Stomach (tissue), 8 donors: ENCODE measurements at regions not wholly inside any gene's neighbourhood (a gene's known extent, or its start where the extent isn't known, plus 50 kb on each side); places are given as distances from the start of the nearest gene placed in this dataset.
A peak's percentile ranks its signal among the peaks of the same experiment; 100 is the strongest.

Source experiments
- DNase-seq, 2 donors: peaks; one replicate each; pipeline versions ENCODE4 v3.0.0 to v3.0.0-alpha.2; 2013 to 2019
- H3K27ac ChIP-seq, 5 donors: fragments of 200-600 bp in 4 of 5; sonication (generic) in 4 of 5; one replicate each; pipeline ENCODE4 v1.5.1; 2013 to 2019; ENCODE audit warnings: mild to moderate bottlenecking in 1 of 5, moderate library complexity in 1 of 5
- H3K27me3 ChIP-seq, 3 donors: fragments of 200-600 bp; sonication (generic); one replicate each; pipeline ENCODE4 v1.5.1; 2017 to 2019; ENCODE audit warnings: mixed run types in 1 of 3
- H3K36me3 ChIP-seq, 4 donors: fragments of 200-600 bp; sonication (generic); 1 replicate in 3 of 4; 2 replicates in 1 of 4; pipeline ENCODE4 v1.5.1; 2016 to 2019
- H3K4me1 ChIP-seq, 4 donors: fragments of 200-600 bp; sonication (generic); one replicate each; pipeline ENCODE4 v1.5.1; 2016 to 2019
- H3K4me3 ChIP-seq, 4 donors: fragments of 200-600 bp; sonication (generic) in 3 of 4; one replicate each; pipeline ENCODE4 v1.5.1; 2016 to 2019; ENCODE audit warnings: mild to moderate bottlenecking in 1 of 4
- H3K9me3 ChIP-seq, 4 donors: fragments of 200-600 bp; sonication (generic); one replicate each; pipeline ENCODE4 v1.5.1; 2016 to 2019
- CTCF ChIP-seq, 7 experiments: fragments of 450-650 bp in 4 of 7; fragments of 200-600 bp in 3 of 7; sonication (generic) in 3 of 7; IDR thresholded peaks; one replicate each; pipeline ENCODE4 v1.5.1; 2016 to 2019; ENCODE audit warnings: antibody characterized with exemption in 7 of 7, control low read depth in 2 of 7, mild to moderate bottlenecking in 1 of 7
- EP300 ChIP-seq: sonication (generic); formaldehyde crosslinking; IDR thresholded peaks from one replicate; pipeline ENCODE4 v1.6.1; 2017; ENCODE audit warnings: antibody characterized with exemption
- POLR2A ChIP-seq, 4 donors: fragments of 450-650 bp; IDR thresholded peaks; one replicate each; pipeline ENCODE4 v1.6.1; 2016; ENCODE audit warnings: antibody characterized with exemption in 4 of 4, control low read depth in 2 of 4, mild to moderate bottlenecking in 1 of 4, moderate library complexity in 1 of 4
- POLR2AphosphoS5 ChIP-seq, 3 donors: sonication (generic); formaldehyde crosslinking; IDR thresholded peaks; one replicate each; pipeline ENCODE4 v1.6.1; 2016; ENCODE audit warnings: antibody characterized with exemption in 3 of 3
- WGBS, 5 donors: extraction: QIAGEN DNeasy Blood & Tissue Kit in 3 of 5; methylation state at CpG; one replicate each; pipeline versions ENCODE4 v1.1.5 to v1.1.7; 2013 to 2018; 5-methylcytosine and 5-hydroxymethylcytosine counted together
- intact Hi-C: fragments of 100-400 bp; cut with DNase I; formaldehyde crosslinking; loops from one replicate; pipeline ENCODE4 v1.15.1; 2023; ENCODE audit warnings: low total_unique reads
- donor health status: healthy with polysubstance abuse.
- donor health status: Bipolar disorder and iron deficiency.
- donor health status: healthy.

- intact Hi-C loops, result no loop called here
- Histone ChIP-seq H3K9me3 (no peaks in the 10 kb centered on the region), H3K27me3 (no peaks in the 10 kb centered on the region), H3K4me3 (no peak overlapping the region), H3K27ac (no peak overlapping the region), H3K4me1 (no peaks in the 10 kb centered on the region), H3K36me3 (no peaks in the 10 kb centered on the region)
- no peak for DNase-seq
- WGBS, 5 donors, result 35 to 54% (median 44%) methylated on average over 3 of the region's 3 CpGs
- TF ChIP-seq POLR2AphosphoS5 (IDR thresholded peaks at IDR 0.05) (no peak), EP300 (no peak), CTCF (IDR thresholded peaks at IDR 0.05) (no peak), POLR2A (IDR thresholded peaks at IDR 0.05) (no peak)
Measured at GRCh38 chr13:76500894-76501293, 385.3 kb downstream of the KCTD12 start.

GRCh38 chr13:76499891-76500290 lies 386.3 kb downstream of the KCTD12 start:
- no peak overlapping the region for H3K27ac ChIP-seq
- H3K36me3 ChIP-seq, result no peaks in the 10 kb centered on the region
- no peaks in the 10 kb centered on the region for H3K27me3 ChIP-seq
- DNase-seq, result no peak
- H3K9me3 ChIP-seq, result no peaks in the 10 kb centered on the region
- H3K4me3 ChIP-seq, result no peak overlapping the region
- WGBS, 5 donors, result 71 to 94% (median 87%) methylated on average over 1 of the region's 1 CpG
- H3K4me1 ChIP-seq, result no peaks in the 10 kb centered on the region
- intact Hi-C loops, result no loop called here
- no peak for TF ChIP-seq POLR2AphosphoS5 (IDR thresholded peaks at IDR 0.05)
- no peak for TF ChIP-seq CTCF (IDR thresholded peaks at IDR 0.05)
- no peak for TF ChIP-seq EP300
- no peak for TF ChIP-seq POLR2A (IDR thresholded peaks at IDR 0.05)

GRCh38 chr13:76489274-76489673 lies 396.9 kb downstream of the KCTD12 start:
- peak in 1 of 2 donors; percentile 18 for DNase-seq
- intact Hi-C loops, result no loop called here
- 77 to 92% (median 88%) methylated on average over 1 of the region's 1 CpG for WGBS, 5 donors
- Histone ChIP-seq H3K4me1 (no peaks in the 10 kb centered on the region), H3K9me3 (no peaks in the 10 kb centered on the region), H3K27ac (no peak overlapping the region), H3K36me3 (no peaks in the 10 kb centered on the region), H3K4me3 (no peak overlapping the region), H3K27me3 (no peaks in the 10 kb centered on the region)
- TF ChIP-seq POLR2AphosphoS5 (IDR thresholded peaks at IDR 0.05) (no peak), POLR2A (IDR thresholded peaks at IDR 0.05) (no peak), EP300 (no peak), CTCF (IDR thresholded peaks at IDR 0.05) (no peak)

- Histone ChIP-seq H3K9me3 (no peaks in the 10 kb centered on the region), H3K36me3 (no peaks in the 10 kb centered on the region), H3K4me3 (no peak overlapping the region), H3K27ac (no peak overlapping the region), H3K27me3 (no peaks in the 10 kb centered on the region), H3K4me1 (no peaks in the 10 kb centered on the region)
- intact Hi-C loops, result no loop called here
- TF ChIP-seq POLR2A (IDR thresholded peaks at IDR 0.05) (no peak), EP300 (no peak), CTCF (IDR thresholded peaks at IDR 0.05) (no peak), POLR2AphosphoS5 (IDR thresholded peaks at IDR 0.05) (no peak)
- DNase-seq, result no peak
- WGBS, 5 donors, result 38 to 67% (median 53%) methylated on average over 2 of the region's 2 CpGs
Measured at GRCh38 chr13:76481738-76482137, 404.5 kb downstream of the KCTD12 start.
